ENCODE measurements at regions not wholly inside any gene's neighbourhood (a gene's known extent, or its start where the extent isn't known, plus 50 kb on each side); places are given as distances from the start of the nearest gene placed in this dataset.

- no peak for DNase-seq (ENCODE audit: low spot score)
- in situ Hi-C loops (cut with MboI; ENCODE audit: low pct_unique_long_range_greater_than_20kb, low sequenced_read_pairs, unreplicated experiment) = no loop called here
- no peak for TF ChIP-seq CTCF (IDR thresholded peaks at IDR 0.05; ENCODE audit: extremely low read depth, insufficient read depth, missing control alignments)
Measured at GRCh38 chr12:115264605-115265004, 580.6 kb upstream of the TBX3 start.

- no peak for TF ChIP-seq CTCF (IDR thresholded peaks at IDR 0.05; ENCODE audit: extremely low read depth, insufficient read depth, missing control alignments)
- in situ Hi-C loops (cut with MboI; ENCODE audit: low pct_unique_long_range_greater_than_20kb, low sequenced_read_pairs, unreplicated experiment) = no loop called here
- no peak for DNase-seq (ENCODE audit: low spot score)
Measured at GRCh38 chr12:115261691-115262398, 577.9 kb upstream of the TBX3 start.

GRCh38 chr12:115260762-115261675 is 577.0 kb upstream of the TBX3 start:
- in situ Hi-C loops (cut with MboI; ENCODE audit: low pct_unique_long_range_greater_than_20kb, low sequenced_read_pairs, unreplicated experiment) = no loop called here
- DNase-seq (ENCODE audit: low spot score) = no peak
- TF ChIP-seq CTCF (IDR thresholded peaks at IDR 0.05; ENCODE audit: extremely low read depth, insufficient read depth, missing control alignments) = no peak

GRCh38 chr12:115259968-115260747 is 576.2 kb upstream of the TBX3 start:
- TF ChIP-seq CTCF (IDR thresholded peaks at IDR 0.05; ENCODE audit: extremely low read depth, insufficient read depth, missing control alignments) = no peak
- in situ Hi-C loops (cut with MboI; ENCODE audit: low pct_unique_long_range_greater_than_20kb, low sequenced_read_pairs, unreplicated experiment) = no loop called here
- DNase-seq (ENCODE audit: low spot score) = no peak

GRCh38 chr12:115257791-115258190 is 573.8 kb upstream of the TBX3 start:
- TF ChIP-seq CTCF (IDR thresholded peaks at IDR 0.05; ENCODE audit: extremely low read depth, insufficient read depth, missing control alignments) = no peak
- in situ Hi-C loops (cut with MboI; ENCODE audit: low pct_unique_long_range_greater_than_20kb, low sequenced_read_pairs, unreplicated experiment) = no loop called here
- DNase-seq (ENCODE audit: low spot score) = no peak

GRCh38 chr12:115255962-115256361 is 572.0 kb upstream of the TBX3 start:
- TF ChIP-seq CTCF (IDR thresholded peaks at IDR 0.05; ENCODE audit: extremely low read depth, insufficient read depth, missing control alignments) = no peak
- DNase-seq (ENCODE audit: low spot score) = no peak
- in situ Hi-C loops (cut with MboI; ENCODE audit: low pct_unique_long_range_greater_than_20kb, low sequenced_read_pairs, unreplicated experiment) = no loop called here

All from GM13977 (cell line).